Stimulated activated CD8-positive, alpha-beta memory T cell treated with anti-CD3 and anti-CD28 coated beads, Interleukin-7, amount 100 ng/mL, for 24 hours (primary cell): ENCODE measurements at regions not wholly inside any gene's neighbourhood (a gene's known extent, or its start where the extent isn't known, plus 50 kb on each side); places are given as distances from the start of the nearest gene placed in this dataset.

Source experiments
- DNase-seq: peaks from one replicate; pipeline ENCODE4 v3.0.0-alpha.2; 2020; ENCODE audit warnings: low read depth

DNA sequence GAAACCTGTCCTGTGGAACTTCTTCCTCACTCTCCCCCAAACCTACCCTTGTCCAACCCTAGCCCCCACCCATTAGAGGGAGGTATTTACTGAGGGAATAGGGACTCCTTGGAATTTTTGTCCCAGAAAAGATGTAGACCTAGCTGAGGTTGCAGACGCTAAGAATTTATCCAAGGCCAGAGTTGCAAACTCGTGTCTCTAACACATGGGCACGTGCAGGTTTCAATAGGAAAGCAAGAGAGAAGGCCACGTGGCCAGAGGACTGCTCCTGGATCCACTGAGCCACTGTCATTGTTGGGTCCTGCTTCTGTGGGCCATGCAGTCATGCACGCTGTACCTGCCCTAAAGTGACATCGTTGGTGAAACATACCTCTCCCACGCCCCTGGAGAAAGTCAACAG lies 243.4 kb upstream of the KCNG1 start:
- no peak for DNase-seq

DNA sequence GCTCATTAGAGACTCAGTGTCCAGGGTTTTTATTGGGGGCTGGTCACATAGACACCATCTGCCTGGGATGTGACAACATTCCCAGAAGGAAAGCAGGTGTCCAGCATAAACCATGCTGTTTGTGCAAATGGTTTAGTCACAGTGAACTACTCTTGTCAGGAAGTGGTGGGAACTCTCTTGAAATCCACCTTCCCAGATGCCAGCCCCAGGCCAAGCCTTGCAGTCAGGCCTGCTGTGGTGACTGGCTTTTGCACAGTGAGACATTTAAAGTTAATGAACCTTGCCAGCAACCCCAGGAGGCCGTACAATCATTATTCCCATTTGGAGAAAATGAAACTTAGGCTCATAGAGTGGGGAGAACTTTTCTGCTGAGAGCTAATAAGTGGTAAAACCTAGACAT lies 242.5 kb upstream of the KCNG1 start:
- no peak for DNase-seq

DNA sequence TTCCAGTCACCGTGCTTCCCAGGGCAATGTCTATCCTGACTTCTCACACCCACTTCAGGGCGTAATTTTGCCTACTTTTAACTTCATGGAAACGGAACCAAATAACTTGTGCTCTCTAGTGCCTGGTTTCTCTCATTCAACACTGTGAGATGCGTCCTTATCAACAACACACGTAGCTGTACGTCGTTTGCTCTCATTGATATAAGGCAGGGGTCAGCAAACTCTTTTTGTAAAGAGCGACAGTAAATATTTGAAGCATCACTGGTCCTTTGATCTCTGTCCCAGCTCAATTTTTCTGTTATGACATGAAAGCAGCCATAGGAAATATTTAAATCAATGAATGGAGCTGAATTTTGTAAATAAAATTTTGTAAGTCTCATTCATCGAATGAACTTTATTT lies 239.3 kb upstream of the KCNG1 start:
- no peak for DNase-seq

DNA sequence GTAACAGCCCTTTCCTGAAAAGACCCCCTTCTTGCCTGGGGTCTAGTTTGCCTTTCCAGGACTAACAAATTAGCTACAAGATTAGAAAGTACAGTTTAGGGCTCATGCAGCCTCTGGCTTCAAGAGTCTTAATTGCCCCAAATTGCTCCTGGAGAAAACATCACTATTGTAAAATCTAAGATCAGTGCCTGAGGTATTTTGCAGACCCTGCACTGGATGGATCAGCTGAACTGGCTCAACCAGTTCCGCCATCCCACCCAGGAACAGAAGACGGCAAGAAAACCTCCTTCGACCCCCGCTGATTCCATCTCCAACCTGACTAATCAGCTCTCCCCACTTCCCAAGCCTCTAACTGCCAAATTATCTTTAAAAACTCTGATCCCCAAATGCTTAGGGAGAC lies 236.5 kb upstream of the KCNG1 start:
- DNase-seq: no peak

DNA sequence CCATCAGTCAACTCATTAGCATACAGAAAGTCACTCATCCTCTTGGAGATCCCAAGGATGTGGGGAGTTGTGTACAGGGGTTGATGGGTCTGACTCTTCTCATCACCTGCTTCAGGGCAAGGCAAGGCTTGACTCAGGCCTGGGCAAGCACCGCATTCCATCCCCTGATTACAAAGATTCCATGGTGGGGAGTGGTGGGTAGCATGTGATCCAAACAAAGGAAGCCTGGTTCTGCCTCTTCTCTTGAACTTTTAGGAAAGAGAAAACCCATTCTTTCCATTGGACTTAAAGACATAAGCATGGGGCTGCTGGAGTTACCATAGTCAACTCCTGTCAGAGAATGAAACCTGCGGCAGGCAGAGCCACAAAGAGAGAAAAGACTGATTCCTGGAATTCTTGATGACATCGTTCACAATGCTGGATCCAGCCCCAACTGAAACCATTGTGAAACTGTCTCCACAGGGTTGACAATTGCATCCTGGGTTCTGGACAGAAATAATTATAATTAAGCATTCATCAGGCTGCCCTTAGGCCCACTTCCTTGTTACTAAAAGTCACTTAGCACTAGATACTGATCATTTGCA lies 235.8 kb upstream of the KCNG1 start:
- no peak for DNase-seq

DNA sequence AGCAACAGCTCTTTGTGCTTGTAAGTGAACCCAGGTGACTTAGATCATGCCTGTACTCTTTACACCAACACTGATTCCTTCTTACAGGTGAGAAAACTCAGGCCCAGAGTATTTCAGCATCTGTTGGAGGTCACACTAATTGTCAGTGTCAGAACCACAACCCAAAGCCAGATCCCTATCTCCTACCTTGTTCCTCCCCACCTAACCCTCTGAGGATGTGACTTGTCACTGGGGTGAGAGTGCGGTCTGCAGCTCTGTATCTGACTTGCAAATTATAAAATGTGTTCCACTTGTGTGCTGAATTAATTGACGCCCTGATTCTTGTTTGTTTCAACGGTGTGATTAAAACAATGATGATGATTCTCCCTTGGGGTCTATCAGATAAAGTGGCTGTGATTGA lies 232.5 kb upstream of the KCNG1 start:
- DNase-seq: no peak

DNA sequence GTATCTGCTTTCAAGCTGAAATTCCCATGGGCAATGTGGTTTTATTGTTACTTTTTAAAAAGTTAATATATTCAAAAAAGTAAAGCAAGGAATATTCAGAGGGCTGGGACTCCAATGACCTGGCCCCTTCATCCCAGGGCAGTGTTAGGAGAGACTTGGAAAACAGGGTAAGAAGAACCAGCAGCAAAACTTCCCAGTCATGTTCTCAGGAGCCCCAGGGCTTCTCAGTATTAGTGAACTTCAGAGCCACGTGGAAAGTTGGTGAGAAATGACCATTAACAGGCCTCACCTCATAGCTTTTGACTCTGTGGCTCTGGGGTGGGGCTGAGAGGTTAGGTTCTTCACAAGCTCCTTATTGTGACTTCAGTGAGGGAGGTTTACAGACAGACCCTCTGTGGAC lies 230.4 kb upstream of the KCNG1 start:
- DNase-seq: no peak

DNA sequence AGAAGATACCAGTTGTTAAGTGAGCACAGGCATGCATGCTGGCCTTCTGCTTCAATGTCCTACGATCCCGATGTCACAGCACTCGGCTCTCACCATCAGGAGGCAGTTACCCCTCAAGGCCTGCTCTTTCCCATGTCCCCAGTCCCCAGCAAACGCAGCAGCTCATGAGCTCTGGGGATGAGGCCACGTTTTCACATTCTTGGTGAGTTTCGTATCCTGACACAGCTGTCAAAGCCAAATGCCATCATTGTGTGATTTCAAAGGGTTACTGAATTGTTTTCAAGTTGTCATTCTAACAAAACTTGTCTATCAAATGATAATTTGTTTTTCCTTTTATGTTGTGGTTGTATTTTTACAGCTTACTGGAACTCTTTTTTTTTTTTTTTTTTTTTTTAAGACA lies 226.9 kb upstream of the KCNG1 start:
- no peak for DNase-seq

DNA sequence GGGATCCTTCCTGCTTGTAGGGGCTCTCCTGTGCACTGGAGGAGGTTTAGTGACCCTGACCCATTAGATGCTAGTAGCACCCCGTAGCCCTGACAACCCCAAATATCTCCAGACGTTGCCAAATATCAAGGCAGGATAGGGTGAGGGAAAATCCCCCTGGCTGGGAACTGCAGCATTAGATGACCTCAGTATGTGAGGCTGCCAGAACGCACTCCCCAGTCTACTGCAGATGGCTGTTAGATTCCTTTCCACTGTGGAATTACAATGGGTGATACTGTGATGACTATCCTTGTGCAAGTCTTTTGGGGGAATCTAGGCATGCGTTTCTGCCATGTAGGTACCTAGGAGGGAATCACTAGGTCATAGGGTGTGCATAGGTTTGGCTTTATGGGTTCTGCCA lies 226.3 kb upstream of the KCNG1 start:
- DNase-seq: no peak

DNA sequence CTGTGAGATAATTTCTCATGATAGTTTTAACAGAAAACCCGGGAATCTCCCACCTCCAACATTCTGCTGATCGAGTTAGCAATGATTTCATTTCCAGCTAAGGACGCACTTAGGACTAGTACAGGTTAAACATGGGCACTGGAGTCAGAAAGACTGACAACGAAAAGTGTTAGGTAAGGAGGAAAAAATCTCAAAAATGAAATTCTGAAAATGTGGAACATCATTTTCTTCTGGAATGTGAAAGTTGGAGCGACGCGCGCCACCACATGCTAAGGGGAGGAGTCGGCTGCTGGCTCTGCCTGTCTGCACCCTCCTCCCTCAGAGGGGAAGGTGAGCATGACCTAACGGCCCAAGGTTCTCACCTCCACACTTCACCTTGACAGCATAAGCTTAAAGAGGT lies 221.6 kb upstream of the KCNG1 start:
- DNase-seq: no peak

DNA sequence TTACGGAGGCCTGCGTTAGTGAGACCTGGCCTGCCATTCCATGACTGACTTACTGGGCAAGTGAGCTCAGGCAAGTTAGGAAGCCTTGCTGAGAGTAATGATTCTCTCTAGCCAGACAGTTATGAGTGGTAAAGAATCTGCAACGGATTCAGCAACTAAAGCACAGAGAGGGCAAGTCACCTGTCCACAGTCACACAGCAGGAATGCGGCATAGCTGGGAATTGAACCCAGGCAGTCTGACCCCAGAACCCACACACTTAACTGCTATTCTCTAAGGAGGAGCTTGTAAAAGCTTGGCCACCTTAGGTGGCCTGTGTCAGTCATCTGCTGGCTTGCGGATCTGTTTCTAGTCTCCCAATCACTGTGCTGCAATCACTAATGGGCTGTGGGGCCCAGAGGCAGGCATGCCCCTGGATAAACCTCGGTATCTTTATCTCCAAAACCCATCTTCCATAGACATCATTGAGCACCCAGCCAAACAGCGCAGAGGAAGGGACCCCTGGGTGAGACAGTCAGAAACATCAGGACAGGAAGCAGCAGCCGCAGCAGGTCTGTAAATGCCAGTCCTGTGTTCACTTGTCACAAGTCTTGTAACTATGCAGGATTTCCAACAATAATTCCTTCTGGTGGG lies 215.9 kb upstream of the KCNG1 start:
- DNase-seq: no peak

DNA sequence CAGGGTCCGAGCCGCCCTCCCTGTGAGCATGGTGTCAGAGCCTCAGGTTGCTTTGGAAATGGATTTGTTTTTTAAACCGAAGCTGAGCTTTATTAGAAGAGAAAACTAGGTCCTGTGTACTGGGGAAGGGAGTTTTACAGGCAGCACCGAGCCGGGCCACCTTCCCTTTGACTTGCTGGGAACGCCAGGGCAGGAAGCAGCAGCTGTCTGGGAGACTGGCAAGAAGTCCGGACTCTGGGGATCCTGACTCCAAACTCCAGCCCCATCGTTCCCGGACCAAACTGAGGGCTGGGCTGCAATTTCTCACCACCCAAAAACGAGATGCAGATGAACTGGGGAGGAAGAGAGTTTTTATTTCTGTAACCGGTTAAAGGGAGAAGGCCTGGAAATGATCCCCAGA lies 214.9 kb upstream of the KCNG1 start:
- no peak for DNase-seq

DNA sequence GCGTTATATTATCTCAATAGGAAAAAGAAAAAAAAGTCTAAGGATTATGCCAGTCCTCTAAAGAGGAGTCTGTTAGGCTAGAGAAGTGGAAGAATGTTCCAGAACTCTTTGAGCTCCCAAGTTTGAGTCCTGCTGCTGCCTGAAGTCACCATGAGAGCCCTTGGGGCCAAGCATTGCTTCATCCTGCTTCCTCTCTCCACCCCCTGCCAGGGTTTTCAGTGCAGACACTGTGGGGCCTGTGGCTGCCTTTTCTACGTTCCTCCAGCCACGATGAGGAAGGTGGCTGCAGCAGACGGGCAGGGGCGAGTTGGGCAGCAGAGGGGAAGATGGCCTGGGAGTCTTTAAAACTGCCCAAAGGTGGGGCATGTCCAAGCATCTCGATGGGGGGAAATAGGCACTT lies 214.4 kb upstream of the KCNG1 start:
- no peak for DNase-seq

DNA sequence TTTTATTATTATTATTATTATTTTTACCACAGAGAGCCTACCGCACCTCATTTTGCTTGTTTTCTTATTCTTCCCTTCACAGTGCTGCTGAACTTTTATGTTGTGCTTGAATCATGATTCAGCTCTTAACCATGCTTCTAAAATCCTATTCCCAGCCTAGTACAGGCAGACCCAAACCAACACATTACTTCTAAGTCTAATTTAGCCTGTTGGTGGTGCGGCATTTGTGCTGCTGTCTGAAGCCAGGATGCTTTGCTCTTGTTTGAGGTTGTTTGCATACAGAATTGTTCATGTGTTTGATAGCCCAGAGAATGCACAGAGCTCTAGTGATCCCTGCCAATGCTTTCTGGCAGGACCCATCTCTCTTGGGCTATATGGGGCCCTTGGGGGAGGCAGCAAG lies 213.5 kb upstream of the KCNG1 start:
- no peak for DNase-seq

DNA sequence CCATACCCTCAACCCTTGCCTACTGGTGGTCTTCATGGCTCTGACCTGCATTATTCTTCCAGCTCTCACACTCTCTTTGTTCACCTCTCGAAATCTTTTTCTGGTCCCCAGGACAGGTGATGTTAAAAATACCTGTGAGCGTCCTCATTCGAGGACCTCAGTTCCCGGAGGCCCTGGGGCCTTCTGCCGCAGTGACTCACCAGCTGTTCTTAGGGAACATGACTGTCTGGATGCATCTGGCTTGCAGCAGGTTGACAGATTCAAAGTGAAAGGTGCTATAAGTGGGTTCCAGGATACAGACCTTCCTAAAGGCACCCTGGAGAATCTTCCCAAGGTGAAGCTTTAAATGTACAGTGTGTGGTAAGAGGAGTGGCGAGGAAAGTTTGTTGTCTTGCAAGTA lies 210.4 kb upstream of the KCNG1 start:
- DNase-seq: no peak

DNA sequence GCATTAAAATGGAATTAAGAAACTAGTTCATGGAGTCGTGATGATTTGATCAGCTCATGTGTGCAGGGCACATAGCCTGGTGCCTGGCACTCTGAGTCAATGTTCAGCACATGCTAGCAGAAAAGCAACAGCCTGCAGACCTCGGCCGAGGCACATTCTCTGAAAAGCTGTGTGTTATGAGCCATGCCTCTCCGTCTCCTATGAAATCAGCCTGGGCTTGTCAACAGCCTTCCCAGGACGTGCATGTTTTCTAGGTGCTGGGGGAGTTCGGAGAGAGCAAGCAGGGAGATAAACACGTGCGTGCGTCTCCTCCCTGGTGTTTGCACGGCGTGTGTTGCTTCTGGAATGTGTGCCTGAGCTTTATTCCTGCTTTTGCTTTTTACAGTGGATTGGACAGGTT lies 207.8 kb upstream of the KCNG1 start:
- DNase-seq: no peak

DNA sequence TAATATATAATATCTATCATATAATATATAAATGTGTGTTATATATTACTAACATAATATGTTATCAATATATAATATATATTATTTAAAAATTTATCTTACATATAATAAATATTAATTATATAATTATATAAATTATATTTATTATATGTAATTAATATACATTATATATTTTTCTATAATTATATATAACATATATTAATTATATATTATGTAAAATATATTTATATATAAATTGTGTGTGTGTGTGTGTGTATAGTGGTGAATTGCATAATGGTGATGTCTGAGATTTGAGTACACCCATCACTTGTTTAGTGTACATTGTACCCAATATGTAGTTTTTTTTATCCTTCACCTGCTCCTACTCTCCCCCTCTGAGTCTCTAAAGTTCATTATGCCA lies 205.9 kb upstream of the KCNG1 start:
- DNase-seq: no peak

DNA sequence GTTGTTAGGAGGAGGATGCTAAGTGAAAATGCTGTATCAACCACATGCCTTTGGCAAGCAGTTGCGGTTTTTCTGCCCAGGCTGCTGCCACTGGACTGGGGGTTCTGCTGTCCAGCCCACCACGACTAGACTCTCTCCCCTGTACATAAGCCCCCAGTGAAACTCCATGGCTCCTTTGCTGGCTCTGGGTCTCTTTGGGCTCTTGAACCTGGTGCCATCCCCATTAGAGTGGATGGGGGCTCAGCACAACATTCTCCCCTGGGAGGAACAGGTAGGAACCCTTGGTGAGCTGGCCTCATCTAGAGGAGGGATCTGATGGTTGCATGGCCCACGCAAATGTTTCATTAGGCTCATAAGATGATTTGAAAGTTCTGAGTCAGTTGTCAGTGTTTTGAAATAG lies 204.8 kb upstream of the KCNG1 start:
- no peak for DNase-seq

DNA sequence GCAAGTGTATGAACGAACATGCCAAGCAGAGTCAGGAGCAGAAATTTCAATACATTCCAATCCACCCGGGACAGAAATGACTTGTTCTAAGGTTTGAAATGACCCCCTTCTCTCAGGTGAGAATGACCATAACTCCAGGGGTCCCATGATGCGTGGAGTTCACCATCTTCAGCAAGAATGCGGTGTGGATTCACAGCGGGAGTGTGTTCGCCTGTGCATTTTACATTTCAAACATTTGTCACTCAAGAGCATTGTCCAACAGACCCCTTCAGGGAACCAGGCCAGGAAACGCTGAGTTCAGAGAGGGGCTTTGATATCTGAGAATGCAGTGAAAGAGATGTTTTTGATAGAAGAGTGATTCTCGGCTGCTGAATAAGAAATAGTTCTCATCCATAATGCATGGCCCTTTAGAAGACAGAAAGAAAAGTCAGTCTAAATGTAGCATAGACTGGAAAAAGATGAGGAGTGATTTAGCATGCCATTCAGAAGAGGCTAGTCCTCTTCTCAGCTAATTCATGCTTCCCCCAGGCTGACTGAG lies 200.3 kb upstream of the KCNG1 start:
- no peak for DNase-seq

DNA sequence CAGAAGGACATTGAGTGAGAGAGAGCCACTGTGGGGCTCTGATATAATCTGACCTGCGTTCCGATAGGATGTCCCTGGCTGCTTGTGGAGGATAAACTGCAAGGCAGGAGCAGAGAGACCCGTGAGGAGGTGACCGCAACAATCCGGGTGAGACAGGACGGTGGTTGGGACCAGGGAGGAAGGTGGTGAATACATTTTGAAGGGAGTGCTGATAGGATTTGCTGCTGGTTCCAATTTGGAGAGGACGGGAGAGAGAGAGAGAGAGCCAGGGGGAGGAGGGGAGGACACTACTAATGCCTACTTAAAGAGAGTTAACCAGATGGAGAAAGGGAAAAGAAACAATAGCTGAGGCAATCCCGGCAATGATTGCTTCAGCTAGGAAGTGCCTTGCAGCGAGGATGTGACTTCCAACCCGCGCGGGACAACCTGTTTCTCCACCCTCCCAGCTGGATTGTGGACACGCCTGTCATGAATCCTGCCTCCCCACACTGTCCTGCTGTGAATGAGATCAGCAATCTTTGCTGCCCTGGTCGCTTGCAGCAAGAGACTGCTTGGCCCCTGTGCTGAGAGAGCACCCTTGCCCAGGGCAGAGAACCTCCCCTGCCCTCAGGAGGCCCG lies 199.0 kb upstream of the KCNG1 start:
- DNase-seq: no peak

DNA sequence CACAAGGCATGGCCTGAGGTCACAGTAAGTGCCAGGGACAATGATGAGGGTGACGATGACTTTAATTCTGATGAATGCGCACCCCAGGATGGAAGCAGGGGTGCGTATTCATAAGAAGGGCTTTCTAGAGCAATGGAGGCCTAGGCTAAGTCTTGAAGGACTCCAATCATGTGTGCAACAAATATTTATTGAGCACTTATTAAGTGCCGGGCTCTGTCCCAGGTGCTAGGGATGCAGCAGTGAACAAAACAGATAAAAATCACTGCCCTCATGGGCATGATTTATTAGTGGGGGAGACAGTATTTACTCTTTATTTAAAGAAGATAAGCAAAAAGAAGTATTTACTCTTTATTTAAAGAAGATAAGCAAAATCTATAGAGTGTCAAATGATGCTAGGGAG lies 198.2 kb upstream of the KCNG1 start:
- DNase-seq: no peak

DNA sequence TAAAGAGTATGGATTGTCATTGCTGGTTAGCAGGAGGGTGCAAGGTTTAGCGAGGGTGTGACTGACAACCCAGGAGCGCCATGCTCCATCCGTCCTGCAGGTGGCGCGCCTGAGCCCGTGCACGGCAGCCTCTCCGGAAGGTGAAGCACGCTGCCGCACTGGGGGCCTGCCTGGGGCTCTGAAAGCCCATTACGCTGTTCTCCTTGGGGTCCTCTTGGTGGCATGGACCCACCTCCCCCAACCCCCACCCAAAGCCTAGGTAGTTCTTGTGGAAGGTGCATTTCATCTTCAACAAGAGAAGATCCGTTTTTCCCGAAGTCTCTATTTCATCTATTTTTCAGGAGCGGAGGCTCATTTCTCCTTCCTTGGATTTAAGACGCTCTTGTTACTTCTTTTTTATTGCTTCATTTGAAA lies 197.4 kb upstream of the KCNG1 start:
- DNase-seq: peak; percentile 37

DNA sequence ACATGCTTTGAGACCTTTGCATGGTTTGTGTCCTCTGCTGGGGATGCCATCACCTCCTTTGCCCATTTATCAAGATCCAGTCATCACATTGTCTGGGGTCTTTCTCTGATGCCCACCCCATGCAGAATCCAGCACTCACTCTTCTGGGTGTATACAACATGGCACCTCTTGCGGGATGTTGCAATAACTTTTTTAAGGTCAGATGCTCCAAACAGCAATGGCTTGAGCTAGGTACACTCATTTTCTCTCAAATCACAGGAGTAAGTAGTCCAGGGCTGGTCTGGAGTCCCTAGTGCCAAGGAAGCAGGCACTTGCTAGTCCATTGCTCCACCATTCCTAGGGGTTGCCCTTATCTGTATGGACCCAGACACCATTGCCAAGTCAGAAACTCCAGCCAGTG lies 196.6 kb upstream of the KCNG1 start:
- DNase-seq: no peak

DNA sequence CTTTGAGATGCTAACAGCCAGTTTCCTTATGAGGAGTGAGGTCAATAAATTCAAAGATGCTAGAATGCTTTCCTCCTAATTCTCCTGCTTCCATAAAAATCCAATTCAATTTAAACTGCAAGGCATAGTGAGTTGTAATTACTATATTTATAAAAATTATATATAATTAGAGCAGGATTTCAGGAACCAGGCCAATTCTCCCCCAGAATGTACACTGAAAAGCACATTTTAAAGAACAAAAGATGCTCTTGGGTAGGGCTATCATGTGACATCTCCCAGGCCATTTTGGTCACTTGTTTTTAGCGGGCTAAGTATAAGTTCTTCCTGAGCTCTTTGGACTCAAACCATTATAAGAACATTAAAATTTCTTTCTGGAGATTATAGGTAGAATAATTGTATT lies 195.7 kb upstream of the KCNG1 start:
- no peak for DNase-seq
